ENCODE measurements at regions not wholly inside any gene's neighbourhood (a gene's known extent, or its start where the extent isn't known, plus 50 kb on each side); places are given as distances from the start of the nearest gene placed in this dataset.

GRCh38 chrX:96575011-96575410 is 109.6 kb upstream of the DIAPH2 start:
- TF ChIP-seq CTCF (IDR thresholded peaks at IDR 0.05) (no peak), MYC (IDR thresholded peaks at IDR 0.05; ENCODE audit: borderline replicate concordance, low read length) (no peak), EHMT2 (IDR thresholded peaks at IDR 0.05; ENCODE audit: low read depth) (no peak), NFE2L2 (conservative IDR thresholded peaks at IDR 0.05; ENCODE audit: low read length) (no peak), ZC3H11A (IDR thresholded peaks at IDR 0.05) (no peak)
